Caco-2 (cell line): ENCODE measurements at regions not wholly inside any gene's neighbourhood (a gene's known extent, or its start where the extent isn't known, plus 50 kb on each side); places are given as distances from the start of the nearest gene placed in this dataset.

Source experiments
- BruUV-seq: library from RNA; stranded (reverse); fragments of 400-500 nt; replicated peaks from 2 replicates; lab custom pipeline; 2021; lab: Mats Ljungman, UMichigan
- CTCF ChIA-PET: fragments of 300-600 bp; sonication (Branson Sonifier 250); formaldehyde crosslinking; loops from one replicate; lab custom pipeline; 2022; ENCODE audit warnings: antibody characterized with exemption; lab: Charles Lee
- POLR2A ChIA-PET: fragments of 300-600 bp; sonication (Branson Sonifier 250); formaldehyde crosslinking; loops from one replicate; lab custom pipeline; 2022; ENCODE audit warnings: antibody characterized with exemption; lab: Charles Lee
- DNase-seq, 2 experiments: peaks; one replicate each; pipeline versions ENCODE4 v3.0.0 to v3.0.0-alpha.2; 2020 to 2022
- H3K27me3 ChIP-seq: replicated peaks from 2 replicates; pipeline ENCODE4 v1.6.0; 2011; ENCODE audit warnings: low read length; ENCODE audit not compliant: control insufficient read depth, insufficient read depth
- H3K36me3 ChIP-seq: 2 replicates; pipeline ENCODE4 v1.5.1; 2011; ENCODE audit warnings: low read length; ENCODE audit not compliant: control insufficient read depth, insufficient read depth
- H3K4me1 ChIP-seq: fragments of 250-450 bp; sonication (Bioruptor Pico); 2 replicates; pipeline ENCODE4 v1.5.1; 2020; ENCODE audit warnings: mild to moderate bottlenecking
- H3K4me3 ChIP-seq: 2 replicates; pipeline ENCODE4 v1.5.1; 2011; ENCODE audit warnings: low read depth, mild to moderate bottlenecking, control low read depth, low read length
- H3K9me3 ChIP-seq: fragments of 250-450 bp; sonication (Bioruptor Pico); 2 replicates; pipeline ENCODE4 v1.5.1; 2020; ENCODE audit warnings: mild to moderate bottlenecking, moderate library complexity
- H3K27ac Mint-ChIP-seq: one replicate; pipeline ENCODE4 v1.8.0; 2022; ENCODE audit warnings: mixed read lengths; ENCODE audit not compliant: unreplicated experiment
- H3K27me3 Mint-ChIP-seq: one replicate; pipeline ENCODE4 v1.8.0; 2022; ENCODE audit warnings: mixed read lengths; ENCODE audit not compliant: insufficient read depth, unreplicated experiment
- H3K36me3 Mint-ChIP-seq: one replicate; pipeline ENCODE4 v1.8.0; 2022; ENCODE audit warnings: mild to moderate bottlenecking, mixed read lengths; ENCODE audit not compliant: insufficient read depth, unreplicated experiment
- H3K4me1 Mint-ChIP-seq: one replicate; pipeline ENCODE4 v1.8.0; 2022; ENCODE audit warnings: low read depth, mixed read lengths; ENCODE audit not compliant: unreplicated experiment
- H3K4me3 Mint-ChIP-seq: one replicate; pipeline ENCODE4 v1.8.0; 2022; ENCODE audit warnings: mild to moderate bottlenecking, moderate library complexity, mixed read lengths; ENCODE audit not compliant: unreplicated experiment
- H3K9me3 Mint-ChIP-seq: one replicate; pipeline ENCODE4 v1.8.0; 2022; ENCODE audit warnings: mixed read lengths; ENCODE audit not compliant: unreplicated experiment
- intact Hi-C: fragments of 100-400 bp; cut with micrococcal nuclease; formaldehyde crosslinking; loops from one replicate; pipeline ENCODE4 v1.10.0; 2022; ENCODE audit not compliant: unreplicated experiment
- TF ChIP-seq, protein P1 (sequence below), 2 experiments: fragments of 200-600 bp in 1 of 2; IDR thresholded peaks; 1 replicate in 1 of 2; 2 replicates in 1 of 2; pipeline versions ENCODE4 v1.5.1 to v1.8.0; 2011 to 2022; ENCODE audit warnings: antibody characterized with exemption in 1 of 2, control low read depth in 1 of 2, inconsistent platforms in 1 of 2, low read depth in 1 of 2, low read length in 1 of 2, mild to moderate bottlenecking in 1 of 2, moderate library complexity in 1 of 2; ENCODE audit not compliant: insufficient read depth in 1 of 2, severe bottlenecking in 1 of 2, unreplicated experiment in 1 of 2

- Mint-ChIP-seq H3K27me3 (peaks cover 3% of the 10 kb centered on the region), H3K9me3 (no peaks in the 10 kb centered on the region), H3K4me1 (no peaks in the 10 kb centered on the region), H3K4me3 (no peak overlapping the region), H3K36me3 (no peaks in the 10 kb centered on the region), H3K27ac (no peak overlapping the region)
- BruUV-seq: no TSS peak
- CTCF ChIA-PET: no interaction called here
- H3K9me3 ChIP-seq: no peaks in the 10 kb centered on the region
- TF ChIP-seq, protein P1, sequence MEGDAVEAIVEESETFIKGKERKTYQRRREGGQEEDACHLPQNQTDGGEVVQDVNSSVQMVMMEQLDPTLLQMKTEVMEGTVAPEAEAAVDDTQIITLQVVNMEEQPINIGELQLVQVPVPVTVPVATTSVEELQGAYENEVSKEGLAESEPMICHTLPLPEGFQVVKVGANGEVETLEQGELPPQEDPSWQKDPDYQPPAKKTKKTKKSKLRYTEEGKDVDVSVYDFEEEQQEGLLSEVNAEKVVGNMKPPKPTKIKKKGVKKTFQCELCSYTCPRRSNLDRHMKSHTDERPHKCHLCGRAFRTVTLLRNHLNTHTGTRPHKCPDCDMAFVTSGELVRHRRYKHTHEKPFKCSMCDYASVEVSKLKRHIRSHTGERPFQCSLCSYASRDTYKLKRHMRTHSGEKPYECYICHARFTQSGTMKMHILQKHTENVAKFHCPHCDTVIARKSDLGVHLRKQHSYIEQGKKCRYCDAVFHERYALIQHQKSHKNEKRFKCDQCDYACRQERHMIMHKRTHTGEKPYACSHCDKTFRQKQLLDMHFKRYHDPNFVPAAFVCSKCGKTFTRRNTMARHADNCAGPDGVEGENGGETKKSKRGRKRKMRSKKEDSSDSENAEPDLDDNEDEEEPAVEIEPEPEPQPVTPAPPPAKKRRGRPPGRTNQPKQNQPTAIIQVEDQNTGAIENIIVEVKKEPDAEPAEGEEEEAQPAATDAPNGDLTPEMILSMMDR (IDR thresholded peaks at IDR 0.05; ENCODE audit: insufficient read depth in 1 of 2, low read depth in 1 of 2, low read length in 1 of 2, severe bottlenecking in 1 of 2, unreplicated experiment in 1 of 2): no peak
- intact Hi-C loops: no loop called here
- DNase-seq: no peak
- no peaks in the 10 kb centered on the region for H3K27me3 ChIP-seq
- POLR2A ChIA-PET: no interaction called here
- no peak overlapping the region for H3K4me3 ChIP-seq
- H3K4me1 ChIP-seq: no peaks in the 10 kb centered on the region
- H3K36me3 ChIP-seq: no peaks in the 10 kb centered on the region
Observed at GRCh38 chr2:181198183-181198864, 217.9 kb downstream of the UBE2E3 start.

DNA sequence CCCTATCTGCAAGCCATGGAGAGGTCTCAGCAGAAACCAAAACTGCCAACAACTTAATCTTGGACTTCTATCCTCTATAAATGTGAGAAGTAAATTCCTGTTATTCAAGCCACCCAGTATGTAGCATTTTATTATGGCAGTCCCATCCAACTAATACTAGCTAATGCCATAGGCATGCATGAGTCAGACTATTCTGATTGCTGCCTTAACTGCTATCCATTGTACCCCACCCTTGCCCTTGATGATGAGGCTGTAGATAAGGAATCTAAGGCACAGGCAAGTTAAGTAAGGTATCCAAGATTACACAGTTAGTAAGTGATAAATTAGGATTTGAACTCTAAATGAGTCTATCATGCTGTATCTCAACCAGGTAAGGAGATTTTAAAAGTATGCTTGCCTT lies 223.0 kb downstream of the UBE2E3 start:
- TF ChIP-seq, protein P1 (IDR thresholded peaks at IDR 0.05; ENCODE audit: insufficient read depth in 1 of 2, low read depth in 1 of 2, low read length in 1 of 2, severe bottlenecking in 1 of 2, unreplicated experiment in 1 of 2): no peak
- CTCF ChIA-PET: no interaction called here
- no peaks in the 10 kb centered on the region for H3K27me3 ChIP-seq
- H3K4me3 Mint-ChIP-seq: no peak overlapping the region
- H3K4me1 Mint-ChIP-seq: no peaks in the 10 kb centered on the region
- BruUV-seq: no TSS peak
- POLR2A ChIA-PET: no interaction called here
- peaks cover 3% of the 10 kb centered on the region for H3K27me3 Mint-ChIP-seq
- no peak overlapping the region for H3K4me3 ChIP-seq
- peaks cover 10% of the 10 kb centered on the region for H3K9me3 Mint-ChIP-seq
- no peaks in the 10 kb centered on the region for H3K36me3 Mint-ChIP-seq
- intact Hi-C loops: no loop called here
- H3K27ac Mint-ChIP-seq: no peak overlapping the region
- H3K36me3 ChIP-seq: no peaks in the 10 kb centered on the region
- H3K4me1 ChIP-seq: no peaks in the 10 kb centered on the region
- no peaks in the 10 kb centered on the region for H3K9me3 ChIP-seq
- no peak for DNase-seq

DNA sequence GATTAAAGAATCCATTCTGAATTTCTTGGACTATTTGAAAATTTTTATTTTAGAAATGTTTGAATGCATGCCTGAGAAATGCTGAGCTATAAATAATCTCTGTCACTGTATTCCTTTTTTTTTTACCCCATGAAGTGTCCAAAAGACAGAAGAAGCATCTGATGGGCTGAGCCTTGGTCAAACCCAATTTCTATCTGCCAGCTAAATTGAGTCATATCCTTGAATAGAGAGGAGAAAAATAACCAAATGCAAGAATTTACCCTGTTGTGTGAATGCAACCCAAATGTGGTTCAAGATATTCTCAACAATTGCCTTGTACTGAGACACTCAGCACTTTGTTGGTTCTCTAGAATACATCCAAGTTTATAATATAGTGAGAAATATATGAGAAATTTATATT lies 223.5 kb downstream of the UBE2E3 start:
- DNase-seq: no peak
- Mint-ChIP-seq H3K27me3 (peaks cover 3% of the 10 kb centered on the region), H3K27ac (no peak overlapping the region), H3K9me3 (peaks cover 10% of the 10 kb centered on the region), H3K4me1 (no peaks in the 10 kb centered on the region), H3K4me3 (no peak overlapping the region), H3K36me3 (no peaks in the 10 kb centered on the region)
- Histone ChIP-seq H3K36me3 (no peaks in the 10 kb centered on the region), H3K4me1 (no peaks in the 10 kb centered on the region), H3K27me3 (no peaks in the 10 kb centered on the region), H3K9me3 (no peaks in the 10 kb centered on the region), H3K4me3 (no peak overlapping the region)
- TF ChIP-seq, protein P1 (IDR thresholded peaks at IDR 0.05; ENCODE audit: insufficient read depth in 1 of 2, low read depth in 1 of 2, low read length in 1 of 2, severe bottlenecking in 1 of 2, unreplicated experiment in 1 of 2): no peak
- CTCF ChIA-PET: no interaction called here
- intact Hi-C loops: no loop called here
- POLR2A ChIA-PET: no interaction called here
- BruUV-seq: no TSS peak
